Ectodermal cell (in vitro differentiated cells): ENCODE measurements at regions not wholly inside any gene's neighbourhood (a gene's known extent, or its start where the extent isn't known, plus 50 kb on each side); places are given as distances from the start of the nearest gene placed in this dataset.

Experiments used
- H3K27ac ChIP-seq: 2 replicates; pipeline ENCODE4 v1.7.0; 2013; ENCODE audit warnings: mild to moderate bottlenecking, low read depth, low read length; ENCODE audit not compliant: insufficient read depth, poor library complexity, severe bottlenecking
- H3K27me3 ChIP-seq: 2 replicates; pipeline ENCODE4 v1.7.0; 2013; ENCODE audit warnings: mild to moderate bottlenecking, low read length; ENCODE audit not compliant: insufficient read depth, control insufficient read depth, poor library complexity, severe bottlenecking
- H3K36me3 ChIP-seq: one replicate; pipeline ENCODE4 v1.7.0; 2013; ENCODE audit warnings: low read length; ENCODE audit not compliant: control insufficient read depth, insufficient read depth
- H3K4me1 ChIP-seq: one replicate; pipeline ENCODE4 v1.7.0; 2013; ENCODE audit warnings: low read length; ENCODE audit not compliant: control insufficient read depth, insufficient read depth
- H3K4me3 ChIP-seq: 2 replicates; pipeline ENCODE4 v1.7.0; 2013; ENCODE audit warnings: low read depth, low read length, control low read depth; ENCODE audit not compliant: insufficient read depth
- H3K9me3 ChIP-seq: 2 replicates; pipeline ENCODE4 v1.7.0; 2013; ENCODE audit warnings: mild to moderate bottlenecking, low read length, moderate library complexity; ENCODE audit not compliant: control insufficient read depth
- WGBS, 2 experiments: methylation state at CpG; one replicate each; pipeline ENCODE4 v1.1.7; 2013; ENCODE audit warnings: missing lambda C conversion rate in 2 of 2; 5-methylcytosine and 5-hydroxymethylcytosine counted together

DNA sequence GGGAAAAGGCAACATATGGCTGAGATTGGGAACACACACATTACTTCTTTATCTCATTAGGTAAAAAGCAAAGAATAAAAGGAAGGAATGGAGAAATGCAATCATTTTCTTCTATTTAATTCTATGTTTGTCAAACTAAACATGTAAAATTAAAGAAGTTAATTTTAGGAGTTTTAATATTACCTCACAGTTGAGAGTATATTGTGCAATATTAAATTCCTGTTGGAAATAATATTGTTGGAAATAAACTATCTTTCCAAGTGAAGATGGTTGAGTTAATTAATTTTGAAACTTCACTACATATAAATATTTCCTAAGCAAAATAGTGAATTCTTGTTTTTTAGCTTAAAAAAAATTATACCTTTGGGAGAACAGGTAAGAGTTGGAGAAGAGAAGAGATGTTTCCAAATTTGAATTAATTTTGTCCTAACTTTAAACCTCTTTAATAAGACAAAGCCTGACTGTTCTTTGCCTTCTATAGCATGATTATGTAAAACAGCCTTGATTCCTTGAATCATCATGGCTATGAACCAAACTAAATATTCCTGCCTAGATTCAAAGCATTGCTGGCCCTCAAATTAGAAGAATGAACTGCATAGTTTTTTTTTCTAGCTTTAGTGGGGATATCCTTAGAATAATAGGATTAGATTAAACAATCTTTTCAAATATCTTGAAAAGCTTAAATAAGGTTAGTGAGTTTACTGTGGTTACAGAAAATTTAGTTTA, 1349.1 kb upstream of the ADGRB3 start:
- Histone ChIP-seq H3K9me3 (no peaks in the 10 kb centered on the region), H3K27ac (no peak overlapping the region), H3K36me3 (no peaks in the 10 kb centered on the region), H3K27me3 (no peaks in the 10 kb centered on the region), H3K4me1 (no peaks in the 10 kb centered on the region), H3K4me3 (no peak overlapping the region)

DNA sequence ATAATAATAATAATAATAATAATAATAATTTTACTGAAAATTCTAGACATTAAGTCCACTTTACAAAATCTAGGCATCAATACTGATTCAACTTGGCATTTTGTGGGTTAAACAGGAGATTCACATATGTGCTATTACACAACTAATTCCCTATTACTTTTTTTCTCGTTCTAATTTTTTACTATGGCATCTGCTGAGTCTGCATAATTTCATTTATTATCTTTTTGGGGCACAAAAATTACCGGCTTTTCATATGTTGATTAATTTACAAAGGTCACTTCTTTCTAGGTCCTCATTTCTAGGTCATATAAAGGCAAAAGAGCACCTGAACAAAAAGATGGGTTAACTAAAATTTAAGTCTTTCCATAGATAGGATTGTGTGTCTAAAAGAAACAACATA, 1357.8 kb upstream of the ADGRB3 start:
- H3K4me1 ChIP-seq: no peaks in the 10 kb centered on the region

GRCh38 chr6:67265996-67266921, 1368.8 kb upstream of the ADGRB3 start:
- H3K27ac ChIP-seq: no peak overlapping the region
- H3K4me1 ChIP-seq: no peaks in the 10 kb centered on the region
- H3K9me3 ChIP-seq: no peaks in the 10 kb centered on the region
- H3K27me3 ChIP-seq: no peaks in the 10 kb centered on the region
- 91 to 92% methylated on average over 20 of the region's 20 CpGs for WGBS, 2 experiments
- no peak overlapping the region for H3K4me3 ChIP-seq
- no peaks in the 10 kb centered on the region for H3K36me3 ChIP-seq

More for the DNA sequence above, 1357.8 kb upstream of the ADGRB3 start:
- H3K9me3 ChIP-seq: no peaks in the 10 kb centered on the region
- no peaks in the 10 kb centered on the region for H3K36me3 ChIP-seq
- no peak overlapping the region for H3K4me3 ChIP-seq
- no peaks in the 10 kb centered on the region for H3K27me3 ChIP-seq
- no peak overlapping the region for H3K27ac ChIP-seq
- WGBS, 2 experiments: 93% methylated on average over 2 of the region's 2 CpGs; no CpG with 5 or more reads in 1 of the 2 experiments

DNA sequence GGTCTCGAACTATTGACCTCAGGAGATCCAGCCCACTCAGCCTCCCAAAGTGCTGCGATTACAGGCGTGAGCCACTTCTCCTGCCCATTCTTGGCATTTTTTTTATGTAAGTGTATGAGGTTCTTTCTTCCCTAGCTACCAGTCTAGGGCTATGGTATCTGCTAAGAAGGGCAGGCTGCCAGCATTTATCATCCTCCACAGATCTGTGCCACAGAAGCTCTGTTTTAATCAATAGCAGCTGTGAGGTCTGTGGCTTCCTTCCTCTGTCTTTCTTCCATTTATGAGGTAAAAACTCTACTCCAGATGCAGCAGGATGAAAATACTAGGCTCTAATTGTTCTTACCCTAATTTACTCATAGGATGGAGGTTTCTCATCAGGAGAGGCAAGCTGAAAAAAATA, 1382.4 kb upstream of the ADGRB3 start:
- H3K4me3 ChIP-seq: no peak overlapping the region
- H3K27ac ChIP-seq: no peak overlapping the region
- WGBS, 2 experiments: 91 to 98% methylated on average over 3 of the region's 3 CpGs
- H3K9me3 ChIP-seq: no peaks in the 10 kb centered on the region
- H3K36me3 ChIP-seq: no peaks in the 10 kb centered on the region
- no peaks in the 10 kb centered on the region for H3K27me3 ChIP-seq
- no peaks in the 10 kb centered on the region for H3K4me1 ChIP-seq

GRCh38 chr6:67248077-67248476, 1387.0 kb upstream of the ADGRB3 start:
- H3K27me3 ChIP-seq: no peaks in the 10 kb centered on the region
- H3K4me1 ChIP-seq: no peaks in the 10 kb centered on the region
- no peak overlapping the region for H3K27ac ChIP-seq
- no peaks in the 10 kb centered on the region for H3K9me3 ChIP-seq
- 85 to 94% methylated on average over 4 of the region's 4 CpGs for WGBS, 2 experiments
- H3K36me3 ChIP-seq: no peaks in the 10 kb centered on the region
- no peak overlapping the region for H3K4me3 ChIP-seq

DNA sequence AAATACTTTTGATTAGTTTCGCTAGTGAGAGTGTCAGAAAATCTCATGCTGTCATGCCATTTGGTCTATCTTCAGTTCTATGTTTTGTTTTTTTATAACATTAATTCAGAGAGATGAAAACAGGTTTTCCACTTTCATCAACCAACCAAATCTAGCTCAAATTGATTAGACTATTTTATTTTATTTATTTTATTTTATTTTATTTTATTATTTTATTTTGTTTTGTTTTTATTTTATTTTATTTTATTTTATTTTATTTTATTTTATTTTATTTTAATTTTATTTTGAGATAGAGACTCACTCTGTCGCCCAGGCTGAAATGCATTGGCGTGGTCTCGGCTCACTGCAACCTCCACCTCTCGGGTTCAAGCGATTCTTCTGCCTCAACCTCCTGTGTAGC, 1391.0 kb upstream of the ADGRB3 start:
- no peaks in the 10 kb centered on the region for H3K9me3 ChIP-seq
- no peaks in the 10 kb centered on the region for H3K4me1 ChIP-seq
- H3K27me3 ChIP-seq: no peaks in the 10 kb centered on the region
- 92 to 98% methylated on average over 5 to 6 of the region's 6 CpGs for WGBS, 2 experiments
- no peaks in the 10 kb centered on the region for H3K36me3 ChIP-seq
- H3K27ac ChIP-seq: no peak overlapping the region
- H3K4me3 ChIP-seq: no peak overlapping the region

DNA sequence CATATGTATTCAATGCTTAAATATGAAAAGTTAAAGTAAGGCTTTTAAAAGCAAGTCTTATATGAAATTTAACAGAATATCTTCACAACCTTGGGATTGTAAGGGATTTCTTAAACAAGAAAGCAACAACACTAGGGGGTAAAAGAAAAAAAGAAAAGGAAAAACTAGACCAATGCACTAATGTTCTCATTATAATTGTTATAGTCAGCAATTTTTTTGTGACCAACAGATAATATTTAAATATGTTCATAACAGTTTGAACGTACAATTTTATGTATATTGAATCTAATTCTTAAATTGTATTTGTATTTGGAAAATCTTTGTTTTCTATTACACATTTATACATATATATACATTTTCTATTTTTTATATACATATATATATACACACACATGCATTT, 1397.8 kb upstream of the ADGRB3 start:
- Histone ChIP-seq H3K27me3 (no peaks in the 10 kb centered on the region), H3K36me3 (no peaks in the 10 kb centered on the region), H3K9me3 (no peaks in the 10 kb centered on the region), H3K4me3 (no peak overlapping the region), H3K4me1 (no peaks in the 10 kb centered on the region), H3K27ac (no peak overlapping the region)
- WGBS, 2 experiments: no CpG with 5 or more reads among the region's 1 CpG

- H3K27ac ChIP-seq: no peak overlapping the region
- H3K4me1 ChIP-seq: no peaks in the 10 kb centered on the region
- no peaks in the 10 kb centered on the region for H3K36me3 ChIP-seq
- no peak overlapping the region for H3K4me3 ChIP-seq
- no peaks in the 10 kb centered on the region for H3K9me3 ChIP-seq
- WGBS, 2 experiments: 88 to 100% methylated on average over 1 of the region's 1 CpG
- H3K27me3 ChIP-seq: no peaks in the 10 kb centered on the region
Observed at GRCh38 chr6:67231092-67231491, 1404.0 kb upstream of the ADGRB3 start.

DNA sequence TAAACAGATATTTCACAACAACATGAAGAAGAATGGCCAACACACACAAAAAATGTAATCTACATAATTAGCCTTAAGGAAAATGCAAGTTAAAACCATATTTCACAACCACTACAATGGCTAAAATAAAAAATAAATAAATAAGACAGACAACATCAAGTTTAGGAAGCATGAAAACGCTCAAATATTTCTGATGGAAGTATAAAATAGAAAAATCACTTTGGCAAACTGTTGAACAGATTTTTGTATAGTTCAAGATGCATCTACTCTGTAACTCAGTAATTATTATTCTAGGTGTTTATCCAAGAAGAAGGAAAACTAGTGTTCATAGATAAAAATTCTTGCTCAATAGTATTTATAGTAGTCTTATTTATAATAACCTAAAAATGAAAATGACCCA, 1410.1 kb upstream of the ADGRB3 start:
- 100% methylated on average over 1 of the region's 1 CpG; no CpG with 5 or more reads in 1 of the 2 experiments for WGBS, 2 experiments
- H3K4me1 ChIP-seq: no peaks in the 10 kb centered on the region
- H3K27ac ChIP-seq: no peak overlapping the region
- no peak overlapping the region for H3K4me3 ChIP-seq
- H3K9me3 ChIP-seq: no peaks in the 10 kb centered on the region
- no peaks in the 10 kb centered on the region for H3K27me3 ChIP-seq
- no peaks in the 10 kb centered on the region for H3K36me3 ChIP-seq

DNA sequence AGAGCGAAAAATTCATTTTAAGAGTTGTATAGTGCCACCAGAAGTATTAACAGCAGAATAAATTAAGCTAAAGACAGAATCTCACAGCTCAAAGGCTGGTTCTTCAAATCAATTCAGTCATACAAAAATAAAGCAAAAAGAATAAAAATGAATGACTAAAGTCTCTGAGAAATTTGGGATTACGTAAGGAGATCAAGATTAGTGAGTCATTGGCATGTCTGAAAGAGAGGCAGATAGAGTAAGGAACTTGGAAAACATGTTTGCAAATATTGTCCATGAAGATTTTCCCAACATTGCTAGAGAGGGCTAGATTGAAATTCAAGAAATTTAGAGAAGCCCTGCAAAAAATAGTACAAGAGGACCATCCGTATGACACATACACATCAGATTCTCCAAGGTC, 1413.9 kb upstream of the ADGRB3 start:
- H3K27ac ChIP-seq: no peak overlapping the region

More for the DNA sequence above, 1413.9 kb upstream of the ADGRB3 start:
- no peaks in the 10 kb centered on the region for H3K27me3 ChIP-seq
- H3K36me3 ChIP-seq: no peaks in the 10 kb centered on the region
- no peak overlapping the region for H3K4me3 ChIP-seq
- WGBS, 2 experiments: 92 to 99% methylated on average over 1 to 2 of the region's 3 CpGs
- H3K4me1 ChIP-seq: no peaks in the 10 kb centered on the region
- H3K9me3 ChIP-seq: no peaks in the 10 kb centered on the region
